ENCODE measurements at regions not wholly inside any gene's neighbourhood (a gene's known extent, or its start where the extent isn't known, plus 50 kb on each side); places are given as distances from the start of the nearest gene placed in this dataset.

DNA sequence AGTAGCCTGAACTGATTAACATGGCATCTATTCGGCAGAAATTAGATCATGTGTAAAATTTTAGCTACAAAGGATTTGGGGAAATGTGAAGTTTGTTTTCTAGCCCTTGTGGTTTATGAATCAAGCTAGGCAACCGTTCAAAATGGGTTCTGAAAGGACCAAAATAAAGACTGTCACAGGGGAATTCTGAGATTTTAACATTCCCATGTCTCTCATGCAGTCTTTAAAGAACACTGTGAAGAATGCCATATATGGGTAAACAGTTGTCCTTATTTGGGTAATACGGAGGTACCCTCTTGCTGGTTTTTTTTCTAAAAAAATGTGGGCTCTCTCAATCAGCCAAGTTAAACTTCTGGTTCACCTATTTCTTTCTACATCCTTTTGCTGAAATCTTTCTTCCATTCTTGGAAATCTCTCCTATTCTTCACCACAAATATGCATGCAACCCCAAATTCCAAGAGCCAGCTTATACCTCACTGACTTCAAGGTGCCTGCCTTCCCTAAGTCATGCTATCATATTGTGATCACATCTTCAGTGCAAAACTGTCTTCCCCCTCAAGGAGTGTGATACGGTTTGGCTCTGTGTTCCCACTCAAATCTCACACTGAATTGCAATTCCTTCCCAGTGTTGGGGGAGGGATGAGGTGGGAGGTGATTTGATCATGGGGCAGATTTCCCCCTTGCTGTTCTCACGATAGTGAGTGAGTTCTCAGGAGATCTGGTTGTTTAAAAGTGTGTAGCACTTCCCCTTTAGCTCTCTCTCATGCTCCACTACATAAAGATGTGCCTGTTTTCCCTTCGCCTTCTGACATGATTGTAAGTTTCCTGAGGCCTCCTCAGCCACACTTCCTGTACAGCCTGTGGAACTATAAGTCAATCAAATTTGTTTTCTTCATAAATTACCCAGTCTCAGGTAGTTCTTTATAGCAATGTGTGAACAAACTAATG, 308.7 kb downstream of the TTLL7 start:
- DNase-seq (no peak), ATAC-seq (no peak)
- no peaks in the 10 kb centered on the region for H3K27me3 ChIP-seq
- H3K36me3 ChIP-seq, result no peaks in the 10 kb centered on the region
- peak overlapping the region in 1 of 10 donors; percentile 21 for H3K27ac ChIP-seq
- intact Hi-C loops (cut with DNase I), result no loop called here
- peaks cover 0 to 27% (median 3%) of the 10 kb centered on the region in 11 donors for H3K9me3 ChIP-seq
- peaks cover 0 to 26% (median 17%) of the 10 kb centered on the region in 9 donors for H3K4me1 ChIP-seq
- TF ChIP-seq, protein P1, sequence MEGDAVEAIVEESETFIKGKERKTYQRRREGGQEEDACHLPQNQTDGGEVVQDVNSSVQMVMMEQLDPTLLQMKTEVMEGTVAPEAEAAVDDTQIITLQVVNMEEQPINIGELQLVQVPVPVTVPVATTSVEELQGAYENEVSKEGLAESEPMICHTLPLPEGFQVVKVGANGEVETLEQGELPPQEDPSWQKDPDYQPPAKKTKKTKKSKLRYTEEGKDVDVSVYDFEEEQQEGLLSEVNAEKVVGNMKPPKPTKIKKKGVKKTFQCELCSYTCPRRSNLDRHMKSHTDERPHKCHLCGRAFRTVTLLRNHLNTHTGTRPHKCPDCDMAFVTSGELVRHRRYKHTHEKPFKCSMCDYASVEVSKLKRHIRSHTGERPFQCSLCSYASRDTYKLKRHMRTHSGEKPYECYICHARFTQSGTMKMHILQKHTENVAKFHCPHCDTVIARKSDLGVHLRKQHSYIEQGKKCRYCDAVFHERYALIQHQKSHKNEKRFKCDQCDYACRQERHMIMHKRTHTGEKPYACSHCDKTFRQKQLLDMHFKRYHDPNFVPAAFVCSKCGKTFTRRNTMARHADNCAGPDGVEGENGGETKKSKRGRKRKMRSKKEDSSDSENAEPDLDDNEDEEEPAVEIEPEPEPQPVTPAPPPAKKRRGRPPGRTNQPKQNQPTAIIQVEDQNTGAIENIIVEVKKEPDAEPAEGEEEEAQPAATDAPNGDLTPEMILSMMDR (IDR thresholded peaks at IDR 0.05), result no peak
- 63 to 77% methylated on average over 6 of the region's 6 CpGs for WGBS, 2 donors
- H3K4me3 ChIP-seq, result no peak overlapping the region

DNA sequence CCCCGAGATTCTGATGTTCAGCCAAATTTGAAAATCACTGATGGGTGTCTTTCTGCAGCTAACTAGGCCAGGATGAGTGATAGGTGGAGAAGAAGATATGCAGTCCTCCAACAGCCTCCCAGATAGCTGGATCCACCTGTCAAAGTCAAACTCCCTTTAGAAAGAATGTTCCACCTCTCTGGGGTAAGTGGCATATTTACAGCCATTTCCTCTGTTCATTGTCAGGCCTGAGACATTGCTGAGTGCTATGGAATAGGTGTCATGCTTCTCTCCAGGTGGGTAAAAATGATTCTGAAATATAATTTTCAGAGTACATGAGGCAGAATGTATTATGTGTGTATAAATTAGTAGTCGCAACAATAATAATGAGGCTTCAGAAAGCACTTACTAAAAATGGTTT, 316.8 kb downstream of the TTLL7 start:
- no peaks in the 10 kb centered on the region for H3K36me3 ChIP-seq
- ATAC-seq, result no peak
- no peak for DNase-seq
- H3K9me3 ChIP-seq, result peaks cover 0 to 6% (median 0%) of the 10 kb centered on the region in 11 donors
- no peaks in the 10 kb centered on the region for H3K27me3 ChIP-seq
- 96 to 97% methylated on average over 2 of the region's 2 CpGs for WGBS, 2 donors
- H3K4me1 ChIP-seq, result no peaks in the 10 kb centered on the region
- TF ChIP-seq, protein P1 (IDR thresholded peaks at IDR 0.05), result no peak
- H3K4me3 ChIP-seq, result no peak overlapping the region
- intact Hi-C loops (cut with DNase I), result no loop called here
- no peak overlapping the region for H3K27ac ChIP-seq

DNA sequence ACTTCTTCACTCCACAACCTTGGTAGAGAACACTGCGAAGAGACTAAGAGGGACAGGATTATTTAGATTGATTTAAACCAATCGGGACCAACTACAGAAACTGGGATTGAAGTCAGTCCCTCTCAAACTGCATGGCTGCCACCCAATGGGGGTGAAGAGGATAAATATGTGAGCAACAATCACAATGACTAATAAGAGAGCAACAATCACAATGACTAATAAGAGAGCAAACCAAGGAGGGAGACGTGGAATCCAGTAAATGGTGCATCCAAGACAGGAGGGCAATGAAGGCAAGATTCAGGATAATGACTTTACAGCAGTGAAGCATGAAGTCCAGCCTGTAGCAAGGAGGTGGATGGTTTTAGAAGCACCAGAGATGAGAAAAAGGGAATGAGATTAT, 322.8 kb downstream of the TTLL7 start:
- DNase-seq (no peak), ATAC-seq (no peak)
- WGBS, 2 donors, result 93 to 97% methylated on average over 3 of the region's 3 CpGs
- intact Hi-C loops (cut with DNase I), result no loop called here
- Histone ChIP-seq H3K9me3 (no peaks in the 10 kb centered on the region), H3K4me1 (peaks cover 0 to 7% (median 0%) of the 10 kb centered on the region in 9 donors), H3K27ac (no peak overlapping the region), H3K36me3 (no peaks in the 10 kb centered on the region), H3K4me3 (no peak overlapping the region), H3K27me3 (no peaks in the 10 kb centered on the region)
- TF ChIP-seq, protein P1 (IDR thresholded peaks at IDR 0.05), result no peak

DNA sequence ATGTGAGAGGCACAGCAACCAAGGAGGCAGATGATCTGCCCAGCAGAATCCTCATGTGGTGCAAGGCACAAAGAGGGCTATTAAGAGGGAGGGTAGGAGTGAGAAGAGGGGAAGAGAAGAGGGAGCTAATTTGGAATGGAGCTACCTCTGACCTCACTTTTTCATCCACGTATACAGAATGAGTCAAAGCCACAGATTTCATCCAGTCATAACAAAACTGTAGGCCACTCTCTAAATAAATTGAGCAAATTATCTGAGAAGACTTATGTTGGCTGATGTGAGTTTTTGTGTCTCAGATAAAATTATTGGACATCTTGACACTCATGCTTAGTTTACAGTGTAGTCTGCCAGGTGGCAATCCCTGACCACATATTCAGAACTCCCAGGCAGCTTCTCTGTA, 325.6 kb downstream of the TTLL7 start:
- Histone ChIP-seq H3K27ac (no peak overlapping the region), H3K36me3 (no peaks in the 10 kb centered on the region), H3K27me3 (no peaks in the 10 kb centered on the region), H3K4me3 (no peak overlapping the region), H3K9me3 (no peaks in the 10 kb centered on the region), H3K4me1 (peaks cover 0 to 8% (median 0%) of the 10 kb centered on the region in 9 donors)
- ATAC-seq, result no peak
- TF ChIP-seq, protein P1 (IDR thresholded peaks at IDR 0.05), result no peak
- no peak for DNase-seq
- intact Hi-C loops (cut with DNase I), result no loop called here
- 71 to 84% methylated on average over 1 of the region's 1 CpG for WGBS, 2 donors
